Psoas muscle (tissue), 7 donors: ENCODE measurements at regions not wholly inside any gene's neighbourhood (a gene's known extent, or its start where the extent isn't known, plus 50 kb on each side); places are given as distances from the start of the nearest gene placed in this dataset.

Experiments used
- ATAC-seq, 4 donors: fragments of 200-7000 bp; cut with Tn5 transposase; one replicate each; pipeline ENCODE4 v1.9.1; 2020; ENCODE audit warnings: moderate library complexity in 3 of 4, mild to moderate bottlenecking in 2 of 4
- DNase-seq, 2 donors: peaks; one replicate each; pipeline ENCODE4 v3.0.0-alpha.2; 2020
- H3K27ac ChIP-seq: fragments of 200-600 bp; one replicate; pipeline ENCODE4 v1.8.0; 2022
- H3K27me3 ChIP-seq, 3 donors: fragments of 200-600 bp in 1 of 3; one replicate each; pipeline versions ENCODE4 v1.6.1 to v1.8.0; 2013 to 2022; ENCODE audit warnings: low read length in 2 of 3, mild to moderate bottlenecking in 2 of 3, moderate library complexity in 1 of 3; ENCODE audit not compliant: insufficient read depth in 3 of 3
- H3K36me3 ChIP-seq, 2 donors: fragments of 200-600 bp in 1 of 2; one replicate each; pipeline versions ENCODE4 v1.6.1 to v1.8.0; 2013 to 2022; ENCODE audit warnings: low read depth in 1 of 2, mild to moderate bottlenecking in 1 of 2, moderate library complexity in 1 of 2; ENCODE audit not compliant: insufficient read depth in 1 of 2
- H3K4me1 ChIP-seq: fragments of 200-600 bp; one replicate; pipeline ENCODE4 v1.8.0; 2022
- H3K4me3 ChIP-seq: fragments of 200-600 bp; one replicate; pipeline ENCODE4 v1.8.0; 2022; ENCODE audit warnings: mild to moderate bottlenecking
- H3K9me3 ChIP-seq: fragments of 200-600 bp; one replicate; pipeline ENCODE4 v1.8.0; 2022
- CTCF ChIP-seq: fragments of 200-600 bp; IDR thresholded peaks from one replicate; pipeline ENCODE4 v1.8.0; 2022; ENCODE audit warnings: antibody characterized with exemption
- WGBS, 3 donors: extraction: QIAGEN DNeasy Blood & Tissue Kit; methylation state at CpG; one replicate each; pipeline versions ENCODE4 v1.1.6 to v1.1.7; 2013; 5-methylcytosine and 5-hydroxymethylcytosine counted together
- intact Hi-C, 2 donors: fragments of 100-400 bp; cut with DNase I; formaldehyde crosslinking; loops; one replicate each; pipeline versions ENCODE4 v1.11.0 to v1.14.2; 2022
- donor health status: healthy with polysubstance abuse.
- donor health status: DM: no; HTN: no; CAD: no; lungs with moderate emphysema.
- donor health status: Bipolar disorder and iron deficiency.
- donor health status: healthy.
- donor health status: DM: yes; HTN: yes; CAD: no.
- donor health status: DM: no; HTN: no; CAD: no.
- donor health status: DM: yes; HTN: yes; CAD: no.

- no peaks in the 10 kb centered on the region for H3K9me3 ChIP-seq
- ATAC-seq, result no peak
- WGBS, 3 donors, result 74 to 92% (median 77%) methylated on average over 1 of the region's 1 CpG
- H3K27me3 ChIP-seq, result no peaks in the 10 kb centered on the region
- no peak overlapping the region for H3K27ac ChIP-seq
- no peaks in the 10 kb centered on the region for H3K4me1 ChIP-seq
- TF ChIP-seq CTCF, result no peak
- H3K36me3 ChIP-seq, result no peaks in the 10 kb centered on the region
- intact Hi-C loops, result no loop called here
- DNase-seq, result no peak
- no peak overlapping the region for H3K4me3 ChIP-seq
Measured at GRCh38 chr12:91562476-91562875, 379.9 kb upstream of the DCN start.

- H3K9me3 ChIP-seq, result no peaks in the 10 kb centered on the region
- H3K27me3 ChIP-seq, result no peaks in the 10 kb centered on the region
- H3K4me3 ChIP-seq, result no peak overlapping the region
- ATAC-seq (no peak), DNase-seq (no peak)
- TF ChIP-seq CTCF, result no peak
- no peak overlapping the region for H3K27ac ChIP-seq
- 78 to 84% (median 81%) methylated on average over 2 of the region's 2 CpGs for WGBS, 3 donors
- no peaks in the 10 kb centered on the region for H3K4me1 ChIP-seq
- no peaks in the 10 kb centered on the region for H3K36me3 ChIP-seq
- intact Hi-C loops, result no loop called here
Measured at GRCh38 chr12:91561958-91562325, 379.3 kb upstream of the DCN start.

GRCh38 chr12:91561301-91561957, 378.8 kb upstream of the DCN start:
- intact Hi-C loops, result no loop called here
- Histone ChIP-seq H3K27ac (no peak overlapping the region), H3K36me3 (no peaks in the 10 kb centered on the region), H3K4me1 (no peaks in the 10 kb centered on the region), H3K4me3 (no peak overlapping the region), H3K27me3 (no peaks in the 10 kb centered on the region), H3K9me3 (no peaks in the 10 kb centered on the region)
- ATAC-seq (no peak), DNase-seq (no peak)
- no peak for TF ChIP-seq CTCF
- 54 to 67% (median 56%) methylated on average over 3 of the region's 3 CpGs for WGBS, 3 donors

- Histone ChIP-seq H3K27me3 (no peaks in the 10 kb centered on the region), H3K4me3 (no peak overlapping the region), H3K36me3 (no peaks in the 10 kb centered on the region), H3K9me3 (no peaks in the 10 kb centered on the region), H3K4me1 (no peaks in the 10 kb centered on the region), H3K27ac (no peak overlapping the region)
- ATAC-seq (no peak), DNase-seq (no peak)
- no peak for TF ChIP-seq CTCF
- 80 to 90% (median 84%) methylated on average over 4 of the region's 4 CpGs for WGBS, 3 donors
- intact Hi-C loops, result no loop called here
Measured at GRCh38 chr12:91556909-91557308, 374.3 kb upstream of the DCN start.
